ENCODE measurements at regions not wholly inside any gene's neighbourhood (a gene's known extent, or its start where the extent isn't known, plus 50 kb on each side); places are given as distances from the start of the nearest gene placed in this dataset.

DNA sequence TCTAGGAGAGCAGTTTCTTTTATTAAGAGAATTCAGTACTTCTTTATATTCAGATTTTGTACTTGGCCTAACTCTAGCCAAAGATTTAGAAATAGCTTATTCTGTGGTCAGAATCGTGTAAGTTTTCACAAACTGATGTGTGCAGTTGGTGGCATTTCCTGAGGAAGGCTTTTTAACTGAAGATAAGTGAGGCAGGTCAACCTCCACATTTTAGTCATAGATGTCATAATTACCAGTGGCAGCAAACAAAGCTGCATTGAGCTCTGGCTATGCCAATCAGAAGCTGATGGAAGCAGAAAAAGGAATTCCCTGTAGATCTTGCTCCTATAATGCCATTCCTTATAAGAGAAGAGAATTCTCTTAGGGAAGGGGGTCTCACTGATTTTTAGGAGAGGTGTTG, 141.3 kb upstream of the SP8 start:
- H3K4me2 ChIP-seq (replicated peaks; ENCODE audit: extremely low read depth, low read length, poor library complexity, severe bottlenecking) = no peak overlapping the region
- Mint-ChIP-seq H3K27ac (no peak overlapping the region), H3K4me3 (no peak overlapping the region), H3K4me1 (no peaks in the 10 kb centered on the region), H3K9me3 (peaks cover 0 to 13% (median 9%) of the 10 kb centered on the region in 7 donors), H3K27me3 (ENCODE audit: low read depth in 3 of 3) (no peaks in the 10 kb centered on the region), H3K36me3 (no peaks in the 10 kb centered on the region)
- TF ChIP-seq, protein P1, sequence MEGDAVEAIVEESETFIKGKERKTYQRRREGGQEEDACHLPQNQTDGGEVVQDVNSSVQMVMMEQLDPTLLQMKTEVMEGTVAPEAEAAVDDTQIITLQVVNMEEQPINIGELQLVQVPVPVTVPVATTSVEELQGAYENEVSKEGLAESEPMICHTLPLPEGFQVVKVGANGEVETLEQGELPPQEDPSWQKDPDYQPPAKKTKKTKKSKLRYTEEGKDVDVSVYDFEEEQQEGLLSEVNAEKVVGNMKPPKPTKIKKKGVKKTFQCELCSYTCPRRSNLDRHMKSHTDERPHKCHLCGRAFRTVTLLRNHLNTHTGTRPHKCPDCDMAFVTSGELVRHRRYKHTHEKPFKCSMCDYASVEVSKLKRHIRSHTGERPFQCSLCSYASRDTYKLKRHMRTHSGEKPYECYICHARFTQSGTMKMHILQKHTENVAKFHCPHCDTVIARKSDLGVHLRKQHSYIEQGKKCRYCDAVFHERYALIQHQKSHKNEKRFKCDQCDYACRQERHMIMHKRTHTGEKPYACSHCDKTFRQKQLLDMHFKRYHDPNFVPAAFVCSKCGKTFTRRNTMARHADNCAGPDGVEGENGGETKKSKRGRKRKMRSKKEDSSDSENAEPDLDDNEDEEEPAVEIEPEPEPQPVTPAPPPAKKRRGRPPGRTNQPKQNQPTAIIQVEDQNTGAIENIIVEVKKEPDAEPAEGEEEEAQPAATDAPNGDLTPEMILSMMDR (IDR thresholded peaks at IDR 0.05) = no peak
- WGBS (ENCODE audit: insufficient coverage) = no CpG with 5 or more reads among the region's 1 CpG
- no peaks in the 10 kb centered on the region for H3K9me3 ChIP-seq (replicated peaks in 1 of 2; ENCODE audit: control insufficient read depth in 1 of 2, insufficient read depth in 1 of 2, low read length in 2 of 2)
- no peaks in the 10 kb centered on the region for H3K79me2 ChIP-seq (ENCODE audit: insufficient read depth, low read length)
- no peak overlapping the region for H2AFZ ChIP-seq (ENCODE audit: insufficient read depth, low read depth, low read length, poor library complexity, severe bottlenecking)
- H4K20me1 ChIP-seq (ENCODE audit: insufficient read depth, low read length) = no peaks in the 10 kb centered on the region
- no peaks in the 10 kb centered on the region for H3K36me3 ChIP-seq (replicated peaks in 1 of 2; ENCODE audit: control insufficient read depth in 1 of 2, insufficient read depth in 2 of 2, low read length in 2 of 2)
- DNase-seq = no peak
- no peaks in the 10 kb centered on the region for H3K4me1 ChIP-seq (ENCODE audit: control insufficient read depth in 1 of 2, insufficient read depth in 2 of 2, low read length in 2 of 2)
- no peak overlapping the region for H3K4me3 ChIP-seq (replicated peaks in 1 of 3; ENCODE audit: low read depth in 2 of 3, low read length in 3 of 3)
- no peak overlapping the region for H3K9ac ChIP-seq (ENCODE audit: insufficient read depth, low read length, poor library complexity, severe bottlenecking)
- H3K27me3 ChIP-seq (ENCODE audit: control insufficient read depth in 2 of 2, insufficient read depth in 2 of 2, low read length in 2 of 2) = no peaks in the 10 kb centered on the region
- H3K27ac ChIP-seq (ENCODE audit: low read depth in 1 of 2, low read length in 2 of 2) = no peak overlapping the region
- intact Hi-C loops (cut with micrococcal nuclease) = no loop called here

DNA sequence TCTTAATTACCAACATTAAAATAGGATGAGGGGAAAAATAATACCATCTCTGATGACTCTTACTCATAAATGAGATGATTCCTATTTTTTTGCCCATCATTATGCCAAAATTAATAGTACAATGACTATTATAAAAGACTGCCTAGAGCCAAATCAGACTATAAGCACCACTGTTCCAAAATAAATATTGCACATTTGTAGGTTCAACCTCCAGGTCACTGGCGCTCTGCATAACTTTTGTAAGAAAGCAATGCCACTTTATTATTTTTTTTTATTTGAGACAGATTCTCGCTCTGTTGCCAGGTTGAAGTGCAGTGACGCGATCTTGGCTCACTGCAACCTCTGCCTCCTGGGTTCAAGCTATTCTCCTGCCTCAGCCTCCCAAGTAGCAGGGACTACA, 142.5 kb upstream of the SP8 start:
- no peak overlapping the region for H3K4me2 ChIP-seq (replicated peaks; ENCODE audit: extremely low read depth, low read length, poor library complexity, severe bottlenecking)
- H3K27ac ChIP-seq (ENCODE audit: low read depth in 1 of 2, low read length in 2 of 2) = no peak overlapping the region
- no peaks in the 10 kb centered on the region for H3K27me3 Mint-ChIP-seq (ENCODE audit: low read depth in 3 of 3)
- H3K36me3 ChIP-seq (replicated peaks in 1 of 2; ENCODE audit: control insufficient read depth in 1 of 2, insufficient read depth in 2 of 2, low read length in 2 of 2) = no peaks in the 10 kb centered on the region
- H4K20me1 ChIP-seq (ENCODE audit: insufficient read depth, low read length) = no peaks in the 10 kb centered on the region
- DNase-seq = no peak
- H3K4me3 Mint-ChIP-seq = no peak overlapping the region
- no peaks in the 10 kb centered on the region for H3K27me3 ChIP-seq (ENCODE audit: control insufficient read depth in 2 of 2, insufficient read depth in 2 of 2, low read length in 2 of 2)
- H2AFZ ChIP-seq (ENCODE audit: insufficient read depth, low read depth, low read length, poor library complexity, severe bottlenecking) = no peak overlapping the region
- H3K4me1 Mint-ChIP-seq = no peaks in the 10 kb centered on the region
- no peak overlapping the region for H3K9ac ChIP-seq (ENCODE audit: insufficient read depth, low read length, poor library complexity, severe bottlenecking)
- H3K4me1 ChIP-seq (ENCODE audit: control insufficient read depth in 1 of 2, insufficient read depth in 2 of 2, low read length in 2 of 2) = no peaks in the 10 kb centered on the region
- H3K79me2 ChIP-seq (ENCODE audit: insufficient read depth, low read length) = no peaks in the 10 kb centered on the region
- TF ChIP-seq, protein P1 (IDR thresholded peaks at IDR 0.05) = no peak
- H3K27ac Mint-ChIP-seq = no peak overlapping the region
- 100% methylated on average over 4 of the region's 4 CpGs for WGBS (ENCODE audit: insufficient coverage)
- no peaks in the 10 kb centered on the region for H3K9me3 ChIP-seq (replicated peaks in 1 of 2; ENCODE audit: control insufficient read depth in 1 of 2, insufficient read depth in 1 of 2, low read length in 2 of 2)
- no peak overlapping the region for H3K4me3 ChIP-seq (replicated peaks in 1 of 3; ENCODE audit: low read depth in 2 of 3, low read length in 3 of 3)
- H3K9me3 Mint-ChIP-seq = peaks cover 0 to 11% (median 6%) of the 10 kb centered on the region in 7 donors
- intact Hi-C loops (cut with micrococcal nuclease) = no loop called here
- H3K36me3 Mint-ChIP-seq = no peaks in the 10 kb centered on the region

Measured in CD14-positive monocyte (primary cell).